Adrenal gland (tissue), 5 donors: ENCODE measurements at regions not wholly inside any gene's neighbourhood (a gene's known extent, or its start where the extent isn't known, plus 50 kb on each side); places are given as distances from the start of the nearest gene placed in this dataset.

ENCODE experiments used
- POLR2A ChIP-seq, 2 donors: fragments of 450-650 bp; IDR thresholded peaks; one replicate each; pipeline ENCODE4 v1.6.1; 2017; ENCODE audit warnings: antibody characterized with exemption in 2 of 2, mild to moderate bottlenecking in 2 of 2, moderate library complexity in 1 of 2
- TF ChIP-seq, protein P1 (sequence below), 6 experiments: fragments of 450-650 bp in 4 of 6; fragments of 200-600 bp in 2 of 6; sonication (generic) in 1 of 6; IDR thresholded peaks; 1 replicate in 5 of 6; 2 replicates in 1 of 6; pipeline versions ENCODE4 v1.5.1 to v1.8.0; 2016 to 2021; ENCODE audit warnings: antibody characterized with exemption in 6 of 6, mild to moderate bottlenecking in 2 of 6, moderate library complexity in 1 of 6
- donor health status: DM: no; HTN: no; CAD: no.

DNA sequence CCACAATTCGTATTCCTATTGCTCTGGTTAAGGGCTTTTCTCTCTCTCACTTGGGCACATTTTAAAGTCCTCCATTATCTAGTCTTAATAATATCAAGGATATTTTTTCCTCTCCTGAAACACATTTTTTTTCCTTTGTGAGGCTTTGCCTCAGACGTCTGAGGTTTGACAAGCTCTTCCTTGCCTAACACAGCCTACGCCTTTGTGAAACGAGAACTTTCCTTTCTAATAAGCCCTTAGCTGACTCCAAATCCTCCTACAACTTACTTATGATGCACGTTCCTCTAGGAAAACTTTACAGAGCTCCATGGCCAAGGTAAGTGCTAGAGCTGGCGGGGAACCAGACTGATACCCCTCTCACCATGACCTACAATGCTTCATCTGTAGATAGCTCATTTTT is 841.5 kb downstream of the SOCS6 start:
- TF ChIP-seq, protein P1, sequence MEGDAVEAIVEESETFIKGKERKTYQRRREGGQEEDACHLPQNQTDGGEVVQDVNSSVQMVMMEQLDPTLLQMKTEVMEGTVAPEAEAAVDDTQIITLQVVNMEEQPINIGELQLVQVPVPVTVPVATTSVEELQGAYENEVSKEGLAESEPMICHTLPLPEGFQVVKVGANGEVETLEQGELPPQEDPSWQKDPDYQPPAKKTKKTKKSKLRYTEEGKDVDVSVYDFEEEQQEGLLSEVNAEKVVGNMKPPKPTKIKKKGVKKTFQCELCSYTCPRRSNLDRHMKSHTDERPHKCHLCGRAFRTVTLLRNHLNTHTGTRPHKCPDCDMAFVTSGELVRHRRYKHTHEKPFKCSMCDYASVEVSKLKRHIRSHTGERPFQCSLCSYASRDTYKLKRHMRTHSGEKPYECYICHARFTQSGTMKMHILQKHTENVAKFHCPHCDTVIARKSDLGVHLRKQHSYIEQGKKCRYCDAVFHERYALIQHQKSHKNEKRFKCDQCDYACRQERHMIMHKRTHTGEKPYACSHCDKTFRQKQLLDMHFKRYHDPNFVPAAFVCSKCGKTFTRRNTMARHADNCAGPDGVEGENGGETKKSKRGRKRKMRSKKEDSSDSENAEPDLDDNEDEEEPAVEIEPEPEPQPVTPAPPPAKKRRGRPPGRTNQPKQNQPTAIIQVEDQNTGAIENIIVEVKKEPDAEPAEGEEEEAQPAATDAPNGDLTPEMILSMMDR (IDR thresholded peaks at IDR 0.05), result no peak
- TF ChIP-seq POLR2A (IDR thresholded peaks at IDR 0.05), result no peak
